ENCODE measurements at regions not wholly inside any gene's neighbourhood (a gene's known extent, or its start where the extent isn't known, plus 50 kb on each side); places are given as distances from the start of the nearest gene placed in this dataset.

DNA sequence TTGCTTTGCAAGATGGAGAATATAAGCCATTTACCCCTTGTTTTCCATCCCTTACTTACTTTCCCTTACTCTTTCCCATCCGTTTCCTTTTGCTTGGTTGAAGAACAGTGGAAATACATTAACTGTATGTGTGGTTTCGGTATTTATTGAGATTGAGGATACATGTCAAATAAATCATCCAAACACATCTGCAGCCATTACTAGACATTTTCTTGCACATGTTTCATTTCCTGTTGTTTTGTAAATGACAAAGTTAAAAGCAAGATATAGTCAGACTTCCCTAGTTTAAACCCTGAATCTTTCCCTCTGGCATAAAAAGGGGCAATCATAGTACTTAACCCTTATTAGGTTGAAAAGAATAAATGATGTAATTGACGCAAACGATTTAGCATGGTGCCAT is 82.1 kb upstream of the BCHE start:
- TF ChIP-seq, protein P1, sequence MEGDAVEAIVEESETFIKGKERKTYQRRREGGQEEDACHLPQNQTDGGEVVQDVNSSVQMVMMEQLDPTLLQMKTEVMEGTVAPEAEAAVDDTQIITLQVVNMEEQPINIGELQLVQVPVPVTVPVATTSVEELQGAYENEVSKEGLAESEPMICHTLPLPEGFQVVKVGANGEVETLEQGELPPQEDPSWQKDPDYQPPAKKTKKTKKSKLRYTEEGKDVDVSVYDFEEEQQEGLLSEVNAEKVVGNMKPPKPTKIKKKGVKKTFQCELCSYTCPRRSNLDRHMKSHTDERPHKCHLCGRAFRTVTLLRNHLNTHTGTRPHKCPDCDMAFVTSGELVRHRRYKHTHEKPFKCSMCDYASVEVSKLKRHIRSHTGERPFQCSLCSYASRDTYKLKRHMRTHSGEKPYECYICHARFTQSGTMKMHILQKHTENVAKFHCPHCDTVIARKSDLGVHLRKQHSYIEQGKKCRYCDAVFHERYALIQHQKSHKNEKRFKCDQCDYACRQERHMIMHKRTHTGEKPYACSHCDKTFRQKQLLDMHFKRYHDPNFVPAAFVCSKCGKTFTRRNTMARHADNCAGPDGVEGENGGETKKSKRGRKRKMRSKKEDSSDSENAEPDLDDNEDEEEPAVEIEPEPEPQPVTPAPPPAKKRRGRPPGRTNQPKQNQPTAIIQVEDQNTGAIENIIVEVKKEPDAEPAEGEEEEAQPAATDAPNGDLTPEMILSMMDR (IDR thresholded peaks at IDR 0.05) = no peak
- TF ChIP-seq EP300 (IDR thresholded peaks at IDR 0.05) (no peak), POLR2A (IDR thresholded peaks at IDR 0.05; ENCODE audit: low read depth) (no peak)

All from esophagus muscularis mucosa (tissue), 4 donors.